HEK293 (cell line): ENCODE measurements at regions not wholly inside any gene's neighbourhood (a gene's known extent, or its start where the extent isn't known, plus 50 kb on each side); places are given as distances from the start of the nearest gene placed in this dataset.

Source experiments
- ATF2 ChIP-seq: fragments of 450-650 bp; formaldehyde crosslinking; IDR thresholded peaks from 2 replicates; pipeline ENCODE4 v1.5.1; 2016; ENCODE audit warnings: missing biosample characterization, missing genetic modification characterization, low read depth
- CTCF ChIP-seq: fragments of 450-650 bp; formaldehyde crosslinking; IDR thresholded peaks from 2 replicates; pipeline ENCODE4 v1.5.1; 2016; ENCODE audit warnings: missing biosample characterization, missing genetic modification characterization
- HIC1 ChIP-seq: fragments of 450-650 bp; formaldehyde crosslinking; IDR thresholded peaks from 2 replicates; pipeline ENCODE4 v1.5.1; 2016; ENCODE audit warnings: missing biosample characterization, missing genetic modification characterization
- ZFP37 ChIP-seq: fragments of 450-650 bp; formaldehyde crosslinking; IDR thresholded peaks from 2 replicates; pipeline ENCODE4 v1.5.1; 2016; ENCODE audit warnings: missing biosample characterization, missing genetic modification characterization
- ZNF114 ChIP-seq: fragments of 450-650 bp; formaldehyde crosslinking; IDR thresholded peaks from 2 replicates; pipeline ENCODE4 v1.5.0; 2017; ENCODE audit warnings: missing biosample characterization, missing genetic modification characterization
- ZNF707 ChIP-seq: fragments of 450-650 bp; formaldehyde crosslinking; IDR thresholded peaks from 2 replicates; pipeline ENCODE4 v1.5.1; 2016; ENCODE audit warnings: missing biosample characterization, missing genetic modification characterization
- ZNF776 ChIP-seq: fragments of 450-650 bp; formaldehyde crosslinking; IDR thresholded peaks from 2 replicates; pipeline ENCODE4 v1.5.0; 2017; ENCODE audit warnings: missing biosample characterization, missing genetic modification characterization, borderline replicate concordance

- TF ChIP-seq ZNF114 (tag by site-specific recombination): no peak
- no peak for TF ChIP-seq CTCF
- TF ChIP-seq ATF2 (tag by site-specific recombination): no peak
- TF ChIP-seq ZFP37: no peak
- no peak for TF ChIP-seq ZNF707 (tag by site-specific recombination)
- no peak for TF ChIP-seq ZNF776 (tag by site-specific recombination)
- no peak for TF ChIP-seq HIC1
Observed at GRCh38 chr2:10971888-10972260, 60.1 kb downstream of the KCNF1 start.
